MM.1S (cell line): ENCODE measurements at regions not wholly inside any gene's neighbourhood (a gene's known extent, or its start where the extent isn't known, plus 50 kb on each side); places are given as distances from the start of the nearest gene placed in this dataset.

Source experiments
- DNase-seq: peaks from one replicate; pipeline ENCODE4 v3.0.0-alpha.2; 2015
- H2AFZ ChIP-seq: fragments of 300-600 bp; sonication (generic); 2 replicates; pipeline ENCODE4 v1.6.0; 2016; ENCODE audit warnings: antibody characterized with exemption, low read length
- H3F3A ChIP-seq: fragments of 300-600 bp; sonication (generic); 2 replicates; pipeline ENCODE4 v1.6.1; 2016; ENCODE audit warnings: mild to moderate bottlenecking, antibody characterized with exemption, low read length, moderate library complexity, mixed read lengths; ENCODE audit not compliant: insufficient read depth
- H3K27ac ChIP-seq: fragments of 300-600 bp; sonication (generic); 2 replicates; pipeline ENCODE4 v1.5.1; 2016; ENCODE audit warnings: mild to moderate bottlenecking, low read length
- H3K27me3 ChIP-seq: fragments of 300-600 bp; sonication (generic); replicated peaks from 2 replicates; pipeline ENCODE4 v1.6.0; 2016; ENCODE audit warnings: low read length; ENCODE audit not compliant: insufficient read depth
- H3K36me3 ChIP-seq: fragments of 300-600 bp; sonication (generic); replicated peaks from 2 replicates; pipeline ENCODE4 v1.6.1; 2016; ENCODE audit warnings: mild to moderate bottlenecking, low read length, mixed read lengths; ENCODE audit not compliant: insufficient read depth
- H3K4me1 ChIP-seq: fragments of 300-600 bp; sonication (generic); 2 replicates; pipeline ENCODE4 v1.6.1; 2016; ENCODE audit warnings: low read length, mixed read lengths
- H3K4me2 ChIP-seq: fragments of 300-600 bp; sonication (generic); 2 replicates; pipeline ENCODE4 v1.6.0; 2016; ENCODE audit warnings: low read depth, low read length
- H3K4me3 ChIP-seq: fragments of 300-600 bp; sonication (generic); 2 replicates; pipeline ENCODE4 v1.5.1; 2016; ENCODE audit warnings: low read length, mixed read lengths
- H3K79me2 ChIP-seq: fragments of 300-600 bp; sonication (generic); 2 replicates; pipeline ENCODE4 v1.6.1; 2016; ENCODE audit warnings: mixed run types, low read length, mixed read lengths
- H3K9ac ChIP-seq: fragments of 300-600 bp; sonication (generic); 2 replicates; pipeline ENCODE4 v1.6.1; 2016; ENCODE audit warnings: low read length, mixed read lengths
- H3K9me2 ChIP-seq: fragments of 300-600 bp; sonication (generic); replicated peaks from 2 replicates; pipeline ENCODE4 v1.6.1; 2016; ENCODE audit warnings: mild to moderate bottlenecking, low read length, mixed read lengths; ENCODE audit not compliant: insufficient read depth
- H3K9me3 ChIP-seq: fragments of 300-600 bp; sonication (generic); replicated peaks from 2 replicates; pipeline ENCODE4 v1.6.1; 2016; ENCODE audit warnings: mild to moderate bottlenecking, low read length, mixed read lengths; ENCODE audit not compliant: insufficient read depth
- H4K20me1 ChIP-seq: fragments of 300-600 bp; sonication (generic); 2 replicates; pipeline ENCODE4 v1.6.1; 2016; ENCODE audit warnings: mild to moderate bottlenecking, low read length, moderate library complexity, mixed read lengths; ENCODE audit not compliant: insufficient read depth
- EZH2 ChIP-seq: fragments of 300-600 bp; sonication (generic); optimal IDR thresholded peaks from 2 replicates; pipeline ENCODE3; 2017; ENCODE audit warnings: low read depth, mild to moderate bottlenecking, antibody characterized with exemption, low read length, mixed read lengths
- EZH2phosphoT487 ChIP-seq: fragments of 300-600 bp; sonication (generic); IDR thresholded peaks from 2 replicates; pipeline ENCODE4 v1.6.1; 2018; ENCODE audit warnings: antibody characterized with exemption, low read length
- TF ChIP-seq, protein P1 (sequence below): fragments of 300-600 bp; sonication (generic); IDR thresholded peaks from 2 replicates; pipeline ENCODE4 v1.5.1; 2016; ENCODE audit warnings: antibody characterized with exemption, low read length, mixed read lengths

DNA sequence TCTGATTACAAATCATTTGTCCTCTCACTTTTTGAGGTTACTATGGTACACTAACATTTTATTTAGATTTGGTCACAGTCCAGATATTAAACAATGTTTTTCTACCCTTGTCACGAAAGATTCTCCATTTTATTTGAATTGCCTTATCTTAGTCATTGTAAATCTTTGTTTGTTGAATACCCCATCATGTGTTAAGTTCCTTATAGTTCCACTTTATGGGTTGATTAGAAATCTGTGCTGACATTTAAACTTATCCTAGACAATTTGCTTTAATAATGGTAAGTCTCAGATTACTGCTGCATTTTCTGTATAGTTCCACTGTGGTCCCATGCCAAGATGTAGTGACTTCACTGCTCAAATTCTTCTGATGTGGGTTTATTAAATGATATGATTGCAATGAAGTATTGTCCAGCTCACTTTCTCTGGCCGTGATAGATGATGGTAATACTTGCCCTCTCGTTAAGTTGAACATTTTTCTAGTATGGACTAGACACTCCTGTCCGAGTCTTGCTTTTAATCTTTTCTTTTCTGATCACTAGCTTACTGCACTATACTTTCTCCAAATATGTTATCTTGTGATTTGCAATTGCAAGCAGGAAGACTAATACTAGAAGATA, 1107.3 kb downstream of the SLC6A15 start:
- Histone ChIP-seq H4K20me1 (no peaks in the 10 kb centered on the region), H3F3A (no peaks in the 10 kb centered on the region), H3K36me3 (no peaks in the 10 kb centered on the region), H3K79me2 (no peaks in the 10 kb centered on the region), H3K9ac (no peak overlapping the region), H3K4me2 (no peak overlapping the region), H2AFZ (no peak overlapping the region), H3K9me2 (no peaks in the 10 kb centered on the region), H3K27me3 (no peaks in the 10 kb centered on the region), H3K4me3 (no peak overlapping the region), H3K27ac (no peak overlapping the region), H3K9me3 (no peaks in the 10 kb centered on the region), H3K4me1 (no peaks in the 10 kb centered on the region)
- TF ChIP-seq EZH2phosphoT487 (no peak), EZH2 (no peak)
- TF ChIP-seq, protein P1, sequence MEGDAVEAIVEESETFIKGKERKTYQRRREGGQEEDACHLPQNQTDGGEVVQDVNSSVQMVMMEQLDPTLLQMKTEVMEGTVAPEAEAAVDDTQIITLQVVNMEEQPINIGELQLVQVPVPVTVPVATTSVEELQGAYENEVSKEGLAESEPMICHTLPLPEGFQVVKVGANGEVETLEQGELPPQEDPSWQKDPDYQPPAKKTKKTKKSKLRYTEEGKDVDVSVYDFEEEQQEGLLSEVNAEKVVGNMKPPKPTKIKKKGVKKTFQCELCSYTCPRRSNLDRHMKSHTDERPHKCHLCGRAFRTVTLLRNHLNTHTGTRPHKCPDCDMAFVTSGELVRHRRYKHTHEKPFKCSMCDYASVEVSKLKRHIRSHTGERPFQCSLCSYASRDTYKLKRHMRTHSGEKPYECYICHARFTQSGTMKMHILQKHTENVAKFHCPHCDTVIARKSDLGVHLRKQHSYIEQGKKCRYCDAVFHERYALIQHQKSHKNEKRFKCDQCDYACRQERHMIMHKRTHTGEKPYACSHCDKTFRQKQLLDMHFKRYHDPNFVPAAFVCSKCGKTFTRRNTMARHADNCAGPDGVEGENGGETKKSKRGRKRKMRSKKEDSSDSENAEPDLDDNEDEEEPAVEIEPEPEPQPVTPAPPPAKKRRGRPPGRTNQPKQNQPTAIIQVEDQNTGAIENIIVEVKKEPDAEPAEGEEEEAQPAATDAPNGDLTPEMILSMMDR: no peak
- DNase-seq: no peak

DNA sequence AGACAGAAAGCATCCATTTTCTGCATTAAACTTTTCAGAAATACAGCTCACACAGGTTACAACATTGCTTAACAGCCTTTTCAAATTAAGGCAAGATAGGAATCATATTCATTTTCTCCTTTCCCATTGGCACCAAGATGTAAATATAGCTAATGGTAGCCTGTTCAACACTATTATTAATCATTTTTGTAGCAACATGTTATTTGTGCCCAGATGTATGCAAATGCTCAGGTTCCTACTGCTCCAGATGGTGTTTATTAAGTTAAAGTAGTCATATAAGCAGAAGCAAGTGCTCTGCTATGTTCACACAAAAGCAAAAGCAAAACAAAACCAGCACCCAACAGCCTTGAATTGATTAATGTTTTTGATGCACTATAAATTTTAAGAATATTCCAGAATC, 1110.6 kb downstream of the SLC6A15 start:
- H3K9ac ChIP-seq: no peak overlapping the region
- no peaks in the 10 kb centered on the region for H3K27me3 ChIP-seq
- H2AFZ ChIP-seq: no peak overlapping the region
- H3F3A ChIP-seq: no peaks in the 10 kb centered on the region
- H3K4me2 ChIP-seq: no peak overlapping the region
- H3K4me3 ChIP-seq: no peak overlapping the region
- H3K9me3 ChIP-seq: no peaks in the 10 kb centered on the region
- no peaks in the 10 kb centered on the region for H4K20me1 ChIP-seq
- H3K27ac ChIP-seq: no peak overlapping the region
- no peak for DNase-seq
- H3K79me2 ChIP-seq: no peaks in the 10 kb centered on the region
- H3K36me3 ChIP-seq: no peaks in the 10 kb centered on the region
- TF ChIP-seq, protein P1: no peak
- TF ChIP-seq EZH2phosphoT487: no peak
- TF ChIP-seq EZH2: no peak
- no peaks in the 10 kb centered on the region for H3K4me1 ChIP-seq
- H3K9me2 ChIP-seq: no peaks in the 10 kb centered on the region

DNA sequence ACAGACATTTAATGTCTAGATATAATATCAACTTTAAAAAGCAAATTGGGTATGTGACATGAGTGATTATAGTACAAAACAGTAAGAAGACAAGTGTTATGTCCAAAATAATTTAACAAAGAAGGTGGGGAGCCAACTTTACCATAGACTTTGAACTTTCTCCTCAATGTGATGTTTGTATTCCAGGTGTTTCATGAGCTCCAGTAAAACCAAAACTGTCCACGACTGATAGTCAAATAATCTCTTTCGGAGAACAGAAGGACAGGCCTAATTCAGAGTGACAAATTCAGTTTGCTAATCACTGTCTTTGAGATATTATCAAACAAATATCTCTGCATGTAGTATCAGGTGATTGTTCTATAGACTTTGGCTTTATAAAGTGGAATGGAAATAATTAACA, 1112.6 kb downstream of the SLC6A15 start:
- Histone ChIP-seq H2AFZ (no peak overlapping the region), H3K9me3 (no peaks in the 10 kb centered on the region), H3K27me3 (no peaks in the 10 kb centered on the region), H4K20me1 (no peaks in the 10 kb centered on the region), H3K36me3 (no peaks in the 10 kb centered on the region), H3K9ac (no peak overlapping the region), H3K9me2 (no peaks in the 10 kb centered on the region), H3K4me1 (no peaks in the 10 kb centered on the region), H3K27ac (no peak overlapping the region), H3K4me3 (no peak overlapping the region), H3F3A (no peaks in the 10 kb centered on the region), H3K4me2 (no peak overlapping the region), H3K79me2 (no peaks in the 10 kb centered on the region)
- no peak for TF ChIP-seq EZH2phosphoT487
- TF ChIP-seq, protein P1: no peak
- no peak for TF ChIP-seq EZH2
- no peak for DNase-seq
